ENCODE measurements at regions not wholly inside any gene's neighbourhood (a gene's known extent, or its start where the extent isn't known, plus 50 kb on each side); places are given as distances from the start of the nearest gene placed in this dataset.

DNA sequence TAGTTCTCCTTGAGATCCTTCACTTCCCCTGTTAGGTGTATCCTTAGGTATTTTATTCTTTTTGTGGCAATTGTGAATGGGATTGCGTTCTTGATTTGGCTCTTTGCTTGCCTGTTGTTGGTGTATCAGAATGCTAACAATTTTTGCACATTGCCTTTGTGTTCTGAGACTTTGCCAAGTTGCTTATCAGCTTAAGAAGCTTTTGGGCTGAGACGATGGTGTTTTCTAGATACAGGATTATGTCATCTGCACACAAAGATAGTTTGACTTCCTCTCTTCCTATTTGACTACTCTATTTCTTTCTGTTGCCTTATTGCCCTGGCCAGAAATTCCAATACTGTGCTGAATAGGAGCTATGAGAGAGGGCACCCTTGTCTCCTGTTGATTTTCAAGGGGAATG is 609.4 kb upstream of the COX7C start:
- TF ChIP-seq POLR2AphosphoS5 (IDR thresholded peaks at IDR 0.05) (no peak), POLR2A (IDR thresholded peaks at IDR 0.05) (no peak)
